Aorta (tissue), 5 donors: ENCODE measurements at regions not wholly inside any gene's neighbourhood (a gene's known extent, or its start where the extent isn't known, plus 50 kb on each side); places are given as distances from the start of the nearest gene placed in this dataset.

Source experiments
- ATAC-seq: fragments of 200-7000 bp; cut with Tn5 transposase; one replicate; pipeline ENCODE4 v1.9.1; 2022; ENCODE audit warnings: moderate library complexity; ENCODE audit not compliant: low FRiP score
- DNase-seq, 2 donors: peaks; one replicate each; pipeline ENCODE4 v3.0.0-alpha.2; 2020
- H3K27ac ChIP-seq, 2 donors: one replicate each; pipeline ENCODE4 v1.5.1; 2013; ENCODE audit warnings: low read length in 2 of 2, mild to moderate bottlenecking in 2 of 2, moderate library complexity in 2 of 2, control low read depth in 1 of 2, inconsistent platforms in 1 of 2, low read depth in 1 of 2
- H3K27me3 ChIP-seq, 2 donors: one replicate each; pipeline ENCODE4 v1.6.1; 2013; ENCODE audit warnings: control low read depth in 1 of 2, low read length in 1 of 2, mild to moderate bottlenecking in 1 of 2, moderate library complexity in 1 of 2; ENCODE audit not compliant: insufficient read depth in 2 of 2, control insufficient read depth in 1 of 2
- H3K36me3 ChIP-seq, 2 donors: one replicate each; pipeline ENCODE4 v1.6.1; 2013; ENCODE audit warnings: control low read depth in 1 of 2, low read length in 1 of 2, mild to moderate bottlenecking in 1 of 2; ENCODE audit not compliant: insufficient read depth in 2 of 2, control insufficient read depth in 1 of 2
- H3K4me1 ChIP-seq, 2 donors: one replicate each; pipeline ENCODE4 v1.6.1; 2013; ENCODE audit warnings: low read length in 2 of 2, control low read depth in 1 of 2, mild to moderate bottlenecking in 1 of 2, moderate library complexity in 1 of 2; ENCODE audit not compliant: insufficient read depth in 2 of 2, control insufficient read depth in 1 of 2
- H3K4me3 ChIP-seq, 2 donors: one replicate each; pipeline ENCODE4 v1.5.1; 2013; ENCODE audit warnings: low read length in 2 of 2, control low read depth in 1 of 2, mild to moderate bottlenecking in 1 of 2
- H3K9me3 ChIP-seq: one replicate; pipeline ENCODE4 v1.6.1; 2013; ENCODE audit warnings: mild to moderate bottlenecking, low read length; ENCODE audit not compliant: control insufficient read depth
- WGBS, 2 donors: extraction: QIAGEN DNeasy Blood & Tissue Kit; methylation state at CpG; one replicate each; pipeline ENCODE4 v1.1.7; 2013; 5-methylcytosine and 5-hydroxymethylcytosine counted together
- intact Hi-C, 2 donors: fragments of 100-400 bp; cut with DNase I; formaldehyde crosslinking; loops; one replicate each; pipeline versions ENCODE4 v1.14.2 to v1.15.0; 2022
- donor health status: healthy with polysubstance abuse.
- donor health status: Bipolar disorder and iron deficiency.
- donor health status: DM: no; HTN: no; CAD: no.
- donor health status: DM: no; HTN: no; CAD: no.
- donor health status: DM: yes; HTN: yes; CAD: no.

GRCh38 chrX:34849371-34849770 lies 93.2 kb upstream of the FAM47B start:
- Histone ChIP-seq H3K36me3 (no peaks in the 10 kb centered on the region), H3K4me1 (no peaks in the 10 kb centered on the region), H3K9me3 (no peaks in the 10 kb centered on the region), H3K27ac (no peak overlapping the region), H3K27me3 (no peaks in the 10 kb centered on the region), H3K4me3 (no peak overlapping the region)
- WGBS, 2 donors = 9 to 15% methylated on average over 1 of the region's 1 CpG
- intact Hi-C loops = no loop called here
- DNase-seq (no peak), ATAC-seq (no peak)

- Histone ChIP-seq H3K9me3 (no peaks in the 10 kb centered on the region), H3K4me1 (no peaks in the 10 kb centered on the region), H3K27ac (no peak overlapping the region), H3K27me3 (no peaks in the 10 kb centered on the region), H3K36me3 (no peaks in the 10 kb centered on the region), H3K4me3 (no peak overlapping the region)
- WGBS, 2 donors = 42 to 70% methylated on average over 2 of the region's 2 CpGs
- DNase-seq (no peak), ATAC-seq (no peak)
- intact Hi-C loops = no loop called here
Measured at GRCh38 chrX:34859191-34859590, 83.4 kb upstream of the FAM47B start.

DNA sequence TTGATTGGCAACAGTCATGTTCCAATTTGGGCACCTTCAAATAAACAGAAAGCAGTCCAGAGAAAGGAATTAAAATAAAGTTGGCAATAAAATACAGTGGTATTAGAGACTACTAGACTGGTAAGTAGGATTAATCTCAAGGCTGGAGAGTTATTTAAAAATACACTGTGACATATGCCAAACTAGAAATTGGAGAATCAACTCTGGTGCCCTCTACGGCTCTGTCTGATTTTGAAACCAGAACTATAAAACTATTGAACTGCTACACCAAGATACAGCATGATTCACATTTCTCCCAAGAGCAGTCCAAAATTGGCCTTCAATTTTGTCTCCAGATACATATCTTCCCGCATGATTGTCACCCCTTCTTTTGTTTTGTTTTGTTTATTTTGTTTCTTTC lies 78.7 kb upstream of the FAM47B start:
- WGBS, 2 donors = 34 to 50% methylated on average over 2 of the region's 2 CpGs
- no peak for ATAC-seq
- intact Hi-C loops = no loop called here
- no peaks in the 10 kb centered on the region for H3K27me3 ChIP-seq
- no peak overlapping the region for H3K4me3 ChIP-seq
- H3K27ac ChIP-seq = no peak overlapping the region
- no peaks in the 10 kb centered on the region for H3K9me3 ChIP-seq
- no peaks in the 10 kb centered on the region for H3K4me1 ChIP-seq
- no peaks in the 10 kb centered on the region for H3K36me3 ChIP-seq
- no peak for DNase-seq

DNA sequence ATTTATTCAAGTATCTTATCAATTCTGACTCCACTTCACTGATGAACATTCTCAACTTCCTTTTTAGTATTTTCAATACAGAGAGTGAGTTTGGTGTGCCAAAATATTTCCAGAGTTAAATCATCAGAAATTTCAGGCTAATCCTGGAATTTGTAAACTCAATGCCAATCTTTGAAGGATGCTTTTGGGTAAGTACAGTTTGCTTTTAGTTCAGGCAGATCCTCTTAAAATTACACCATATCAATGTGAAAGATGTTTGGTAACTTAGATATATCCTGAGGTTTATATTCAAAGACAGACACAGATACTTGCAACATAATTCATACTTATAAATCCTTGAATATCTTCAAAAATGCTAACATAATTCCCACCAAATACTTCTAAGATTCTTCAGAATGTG lies 76.0 kb upstream of the FAM47B start:
- Histone ChIP-seq H3K27me3 (no peaks in the 10 kb centered on the region), H3K9me3 (no peaks in the 10 kb centered on the region), H3K4me1 (no peaks in the 10 kb centered on the region), H3K36me3 (no peaks in the 10 kb centered on the region), H3K27ac (no peak overlapping the region), H3K4me3 (no peak overlapping the region)
- intact Hi-C loops = no loop called here
- DNase-seq = no peak
- ATAC-seq = no peak

DNA sequence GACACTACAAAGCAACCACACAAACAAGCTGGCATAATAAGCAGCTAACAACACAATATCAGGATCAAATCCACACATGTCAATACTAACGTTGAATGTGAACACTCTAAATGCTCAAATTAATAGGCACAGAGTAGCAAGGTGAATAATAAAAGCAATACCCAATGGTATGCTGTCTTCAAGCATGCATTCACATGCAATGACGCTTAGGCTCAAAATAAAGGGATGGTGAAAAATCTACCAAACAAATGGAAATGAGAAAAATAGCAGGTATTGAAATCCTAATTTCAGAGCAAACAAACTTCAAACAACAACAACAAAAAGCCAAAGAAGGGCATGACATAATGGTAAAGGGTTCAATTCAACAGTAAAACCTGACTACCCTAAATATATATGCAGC lies 74.0 kb upstream of the FAM47B start:
- intact Hi-C loops = no loop called here
- Histone ChIP-seq H3K9me3 (no peaks in the 10 kb centered on the region), H3K4me1 (no peaks in the 10 kb centered on the region), H3K27me3 (no peaks in the 10 kb centered on the region), H3K4me3 (no peak overlapping the region), H3K36me3 (no peaks in the 10 kb centered on the region), H3K27ac (no peak overlapping the region)
- DNase-seq = no peak
- whole genome bisulfite sequencing, 2 donors = 37 to 79% methylated on average over 2 of the region's 2 CpGs
- ATAC-seq = no peak

GRCh38 chrX:34873500-34874225 lies 68.9 kb upstream of the FAM47B start:
- Histone ChIP-seq H3K36me3 (no peaks in the 10 kb centered on the region), H3K9me3 (no peaks in the 10 kb centered on the region), H3K27ac (no peak overlapping the region), H3K27me3 (no peaks in the 10 kb centered on the region), H3K4me1 (no peaks in the 10 kb centered on the region), H3K4me3 (no peak overlapping the region)
- intact Hi-C loops = loop anchor here in 1 of 2 donors (10.0 kb wide), 1 partner anchor 219 kb away; the partner anchor contains the start of gene TMEM47
- DNase-seq (no peak), ATAC-seq (no peak)
- WGBS, 2 donors = 64 to 79% methylated on average over 3 of the region's 3 CpGs

DNA sequence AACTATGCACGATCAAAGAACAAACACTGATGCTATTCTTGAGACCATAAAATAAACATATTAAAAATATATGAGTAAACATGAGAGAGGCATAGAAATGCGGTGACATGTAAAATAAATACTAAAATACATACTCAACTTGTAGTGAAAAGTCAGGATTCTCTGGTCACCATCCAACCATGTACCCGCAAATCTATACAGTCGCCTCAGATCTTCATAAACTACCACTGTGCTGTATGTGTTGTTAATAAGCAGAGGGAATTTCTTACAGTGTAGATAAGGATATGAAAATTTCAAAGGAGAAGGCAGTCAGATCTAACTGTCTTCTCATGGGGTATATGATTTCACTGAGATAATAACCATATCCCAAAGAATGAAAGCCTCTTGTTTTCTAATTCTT lies 67.8 kb upstream of the FAM47B start:
- intact Hi-C loops = loop anchor here in 1 of 2 donors (10.0 kb wide), 1 partner anchor 220 kb away; the partner anchor contains the start of gene TMEM47
- no peaks in the 10 kb centered on the region for H3K27me3 ChIP-seq
- no peak for DNase-seq
- no peak for ATAC-seq
- H3K9me3 ChIP-seq = no peaks in the 10 kb centered on the region
- no peaks in the 10 kb centered on the region for H3K36me3 ChIP-seq
- 68 to 72% methylated on average over 4 of the region's 4 CpGs for WGBS, 2 donors
- H3K4me3 ChIP-seq = no peak overlapping the region
- H3K27ac ChIP-seq = no peak overlapping the region
- H3K4me1 ChIP-seq = no peaks in the 10 kb centered on the region

- ATAC-seq (no peak), DNase-seq (no peak)
- intact Hi-C loops = loop anchor here in 1 of 2 donors (10.0 kb wide), 1 partner anchor 220 kb away; the partner anchor contains the start of gene TMEM47
- Histone ChIP-seq H3K4me1 (no peaks in the 10 kb centered on the region), H3K27me3 (no peaks in the 10 kb centered on the region), H3K36me3 (no peaks in the 10 kb centered on the region), H3K27ac (no peak overlapping the region), H3K9me3 (no peaks in the 10 kb centered on the region), H3K4me3 (no peak overlapping the region)
- 2 to 6% methylated on average over 1 of the region's 1 CpG for WGBS, 2 donors
Measured at GRCh38 chrX:34875204-34875603, 67.4 kb upstream of the FAM47B start.

DNA sequence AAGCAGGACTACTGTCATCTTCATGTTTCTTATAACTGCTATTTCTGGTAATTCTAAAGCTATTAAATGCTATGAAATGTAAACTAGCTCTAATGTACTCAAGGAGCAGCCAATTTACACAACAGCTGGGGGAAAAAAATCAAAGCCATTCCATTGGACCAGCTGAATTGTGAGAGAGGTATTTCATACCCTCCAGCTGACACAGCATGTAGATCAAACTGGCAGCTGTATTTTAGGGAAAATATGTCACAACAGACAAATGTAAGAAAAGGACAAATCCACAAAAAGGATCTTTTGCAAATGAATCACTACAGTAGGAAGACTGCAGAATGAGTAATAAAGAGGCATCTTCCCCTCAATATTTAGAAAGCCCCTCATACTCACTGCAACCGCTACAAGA lies 65.2 kb upstream of the FAM47B start:
- intact Hi-C loops = loop anchor here in 1 of 2 donors (10.0 kb wide), 1 partner anchor 223 kb away; the partner anchor contains the start of gene TMEM47
- Histone ChIP-seq H3K36me3 (no peaks in the 10 kb centered on the region), H3K4me3 (no peak overlapping the region), H3K4me1 (no peaks in the 10 kb centered on the region), H3K27me3 (no peaks in the 10 kb centered on the region), H3K27ac (no peak overlapping the region), H3K9me3 (no peaks in the 10 kb centered on the region)
- DNase-seq (no peak), ATAC-seq (no peak)
- WGBS, 2 donors = 83 to 89% methylated on average over 1 of the region's 1 CpG
